ENCODE measurements at regions not wholly inside any gene's neighbourhood (a gene's known extent, or its start where the extent isn't known, plus 50 kb on each side); places are given as distances from the start of the nearest gene placed in this dataset.
"Not testable (repeated sequence)": the region's sequence is repeated elsewhere in the genome, so short reads cannot be mapped to it uniquely, and the experiment has no call there.

DNA sequence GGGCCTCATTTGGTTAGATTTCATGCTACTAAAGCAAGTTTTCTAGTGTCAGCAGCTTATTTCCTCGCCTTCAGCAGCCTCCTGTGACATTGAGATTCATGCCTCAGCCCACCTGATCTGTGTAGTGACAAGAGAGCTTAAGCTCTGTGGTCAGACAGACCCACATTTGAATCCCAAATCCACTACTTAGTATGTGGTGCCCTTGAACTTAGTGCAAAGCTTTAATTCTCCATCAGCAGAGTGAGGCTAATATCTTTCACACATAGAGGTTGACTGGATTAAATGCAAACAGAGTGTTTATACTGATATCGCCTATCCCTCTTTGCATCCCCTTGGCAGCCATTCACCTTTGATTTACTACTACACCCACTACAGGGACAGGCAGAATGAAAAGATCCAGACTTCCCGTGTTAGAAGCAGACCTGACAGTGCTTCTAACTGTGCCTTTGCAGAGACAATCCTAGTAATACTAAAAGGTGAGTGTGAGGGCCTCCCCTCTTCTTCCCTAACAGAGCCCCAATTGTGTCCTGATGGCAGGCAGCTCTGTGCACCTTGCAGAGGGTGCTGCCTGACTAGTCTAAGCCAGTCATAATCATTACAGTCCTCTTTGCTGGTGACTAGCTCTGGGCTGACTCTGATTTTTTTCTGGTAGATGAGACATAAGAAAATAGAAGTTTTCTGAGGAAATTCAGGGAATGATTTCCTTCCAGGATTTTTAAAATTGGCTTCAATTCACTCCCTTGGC, 264.0 kb downstream of the CTH start:
- no peak for DNase-seq

DNA sequence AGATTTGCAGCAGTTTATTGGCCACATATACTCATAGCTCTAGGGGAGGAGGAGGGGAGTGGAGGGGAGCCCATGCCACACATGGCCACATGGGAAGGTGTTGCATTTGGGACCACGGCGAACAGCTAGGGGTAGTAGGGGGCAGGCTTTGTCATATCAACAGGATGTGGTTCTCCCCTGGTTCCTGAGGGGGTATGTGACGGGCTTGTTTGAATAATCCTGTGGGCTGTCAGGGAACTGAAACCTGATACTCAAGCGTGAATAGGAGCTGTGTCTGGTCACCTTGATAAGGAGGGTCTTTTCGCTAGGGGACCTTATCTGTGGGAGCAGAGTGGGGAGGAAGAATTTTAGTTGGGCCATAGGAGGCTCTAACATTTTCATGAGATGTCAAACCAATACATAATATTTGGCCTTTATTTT, 264.7 kb downstream of the CTH start:
- DNase-seq: no peak

DNA sequence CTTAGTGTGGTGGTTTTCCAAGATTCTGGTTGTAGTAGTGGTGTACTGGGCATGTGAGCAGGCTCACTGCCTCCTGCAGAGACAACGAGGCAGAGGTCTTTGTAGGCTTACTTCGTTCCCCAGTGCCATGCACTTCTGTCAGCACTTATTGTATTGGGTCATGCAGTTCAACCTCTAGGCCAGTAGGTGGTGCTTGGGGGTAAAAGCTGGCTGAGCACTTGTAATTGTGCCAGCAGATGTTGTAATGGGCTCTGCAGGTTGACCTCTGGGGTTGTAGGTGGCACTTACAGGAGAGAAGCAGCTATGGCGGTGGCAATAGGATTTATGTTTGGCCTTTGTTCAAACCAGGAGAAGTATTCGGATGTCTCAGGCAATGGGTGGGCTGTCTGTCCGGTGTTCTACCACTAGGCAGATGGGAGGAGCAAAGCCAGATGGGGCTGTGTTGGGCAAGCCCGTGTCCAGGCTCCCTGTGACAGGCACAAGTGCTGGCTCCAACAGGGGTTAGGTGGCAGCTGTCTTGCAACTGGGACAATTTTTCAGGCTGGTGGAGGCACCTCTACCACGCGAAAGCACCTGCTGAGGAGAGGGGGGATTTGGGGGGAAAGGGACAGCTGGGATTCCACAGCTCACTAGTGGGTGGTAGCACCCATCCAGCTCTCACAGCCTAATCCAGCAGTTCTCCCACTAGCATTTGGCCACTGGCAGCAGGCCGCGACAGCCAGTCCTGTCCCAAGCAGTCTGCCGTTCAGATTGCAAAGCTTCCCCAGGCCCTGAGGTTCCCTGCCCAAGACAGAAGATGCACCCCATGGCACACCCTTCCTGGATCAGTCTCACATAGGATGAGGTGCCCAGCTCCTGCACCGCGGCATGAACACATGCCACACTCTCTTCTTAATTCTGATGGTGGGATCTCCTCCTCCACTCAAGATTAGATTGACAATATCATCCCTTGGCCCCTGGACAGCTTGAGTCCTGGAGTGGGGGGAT, 274.5 kb downstream of the CTH start:
- DNase-seq: peak; percentile 57 to 71

DNA sequence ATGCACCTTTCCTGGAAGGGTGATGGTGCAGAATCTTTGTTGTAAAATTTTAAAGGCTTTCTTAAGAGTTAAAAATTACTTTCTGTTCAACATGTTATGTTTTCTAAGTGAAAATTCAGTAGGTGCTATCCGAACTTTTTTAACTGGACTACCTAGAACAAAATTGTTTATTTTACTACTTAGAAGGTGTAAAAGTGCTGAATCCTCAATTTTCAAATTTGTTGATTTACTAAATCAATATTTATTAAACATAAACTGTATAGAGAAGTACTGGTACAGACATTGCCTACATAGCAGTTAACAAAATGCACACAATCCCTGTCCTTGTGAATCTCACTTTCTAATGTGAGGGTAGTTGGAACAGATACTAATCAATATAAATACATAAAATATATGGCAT, 277.5 kb downstream of the CTH start:
- DNase-seq: no peak

DNA sequence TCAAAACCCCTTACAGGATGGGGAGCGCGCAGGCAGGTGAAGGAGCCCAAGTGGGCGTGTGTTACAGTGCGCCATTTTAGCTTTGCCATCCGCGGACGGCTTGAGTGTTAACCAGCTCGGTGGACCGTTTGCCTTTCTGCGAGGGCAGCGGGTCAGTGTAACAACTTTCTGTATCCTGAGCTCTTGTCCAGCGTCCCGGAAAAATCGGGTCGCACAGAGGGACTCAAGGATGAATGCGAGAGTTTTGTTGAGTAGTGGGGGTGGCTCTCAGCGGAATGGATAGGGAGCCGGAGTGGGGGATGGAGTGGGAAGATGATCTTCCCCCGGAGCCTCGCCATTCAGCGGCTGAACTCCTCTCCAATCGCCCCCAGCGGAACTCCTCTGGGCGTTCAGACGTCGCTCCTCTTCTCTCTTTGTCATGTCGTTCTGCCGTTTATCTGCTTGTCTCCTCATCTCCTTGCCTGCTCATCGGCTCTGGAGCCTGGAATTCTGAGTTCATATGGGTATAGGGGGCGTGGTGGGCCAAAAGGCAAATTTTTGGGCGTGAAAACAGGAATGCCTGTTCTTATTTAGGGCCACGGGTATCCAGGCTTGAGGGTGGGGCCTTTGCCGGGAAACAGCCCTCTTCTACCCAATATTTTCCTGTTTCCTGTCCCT, 295.4 kb downstream of the CTH start:
- no peak for DNase-seq

DNA sequence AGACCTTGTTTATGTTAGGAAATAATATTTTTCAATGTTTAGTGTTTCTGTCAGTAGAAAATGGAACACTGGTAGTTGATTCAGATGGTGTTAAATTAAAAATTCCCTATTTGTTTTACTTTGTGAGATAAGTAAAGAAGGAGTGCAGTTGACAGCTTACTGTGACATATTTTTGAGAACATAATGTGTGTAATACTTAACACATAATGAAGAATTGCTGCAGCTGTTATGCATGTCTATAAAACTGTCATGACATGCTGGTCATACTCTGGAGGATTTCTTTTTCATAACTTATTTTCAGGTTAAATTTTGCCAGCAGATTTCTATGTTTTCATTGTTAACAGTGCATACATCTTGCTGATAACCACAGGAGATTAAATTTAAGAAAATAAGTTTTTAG, 296.1 kb downstream of the CTH start:
- DNase-seq: no peak

DNA sequence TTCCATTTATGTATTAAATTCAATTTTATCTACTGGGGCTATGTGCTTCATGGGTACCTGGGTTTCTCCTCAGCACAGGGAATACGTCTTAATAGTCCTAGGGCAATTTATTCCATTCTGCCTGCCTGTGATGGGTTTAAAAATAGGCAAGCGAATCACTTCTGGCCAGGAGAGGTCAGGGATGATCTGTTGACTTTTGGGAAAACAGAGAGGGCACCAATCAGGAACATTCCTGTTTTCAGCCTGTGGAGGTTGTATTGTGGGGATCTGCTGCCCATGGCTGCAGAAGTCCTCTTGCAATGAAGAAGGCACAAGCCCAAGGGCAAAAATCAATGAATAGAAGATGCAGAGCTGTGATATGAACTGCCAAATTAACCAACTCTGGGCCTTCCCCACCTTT, 303.1 kb downstream of the CTH start:
- no peak for DNase-seq

DNA sequence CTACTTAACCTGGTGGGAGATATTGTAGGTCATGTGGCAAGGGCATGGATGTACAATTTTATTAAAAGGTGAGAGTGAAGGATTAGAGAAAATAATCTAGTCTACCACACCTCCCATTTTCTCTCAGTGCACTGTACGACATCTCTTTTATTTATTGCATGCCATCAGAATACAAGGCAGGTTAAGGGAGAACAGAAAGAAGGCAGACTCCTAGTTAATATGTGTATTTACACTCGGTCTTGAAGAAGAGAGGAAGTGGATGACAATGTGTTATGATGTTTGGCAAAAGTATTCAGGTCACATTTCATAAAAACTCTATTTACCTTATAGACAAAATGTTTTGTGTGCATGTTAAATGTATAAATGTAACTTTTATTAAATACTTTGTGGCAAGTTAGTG, 306.1 kb downstream of the CTH start:
- DNase-seq: no peak

DNA sequence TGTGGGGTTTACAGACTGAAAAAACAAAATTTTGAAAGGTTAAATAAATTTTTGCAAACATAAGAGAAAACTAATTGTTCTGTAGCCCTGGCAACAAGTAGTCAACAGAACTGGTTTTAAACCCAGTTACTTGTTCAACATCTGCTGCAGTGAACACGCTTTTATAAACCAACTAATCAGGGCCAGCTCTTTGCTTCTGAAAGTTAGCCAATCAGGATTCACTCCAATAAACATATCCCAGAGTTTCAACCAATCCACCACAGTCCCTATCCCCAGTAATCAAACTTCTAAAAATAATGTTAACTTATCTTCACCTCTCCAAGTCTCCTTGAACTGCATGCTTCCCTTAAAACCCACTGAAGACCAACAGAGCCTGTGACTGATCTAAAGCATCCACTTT, 306.6 kb downstream of the CTH start:
- DNase-seq: no peak

DNA sequence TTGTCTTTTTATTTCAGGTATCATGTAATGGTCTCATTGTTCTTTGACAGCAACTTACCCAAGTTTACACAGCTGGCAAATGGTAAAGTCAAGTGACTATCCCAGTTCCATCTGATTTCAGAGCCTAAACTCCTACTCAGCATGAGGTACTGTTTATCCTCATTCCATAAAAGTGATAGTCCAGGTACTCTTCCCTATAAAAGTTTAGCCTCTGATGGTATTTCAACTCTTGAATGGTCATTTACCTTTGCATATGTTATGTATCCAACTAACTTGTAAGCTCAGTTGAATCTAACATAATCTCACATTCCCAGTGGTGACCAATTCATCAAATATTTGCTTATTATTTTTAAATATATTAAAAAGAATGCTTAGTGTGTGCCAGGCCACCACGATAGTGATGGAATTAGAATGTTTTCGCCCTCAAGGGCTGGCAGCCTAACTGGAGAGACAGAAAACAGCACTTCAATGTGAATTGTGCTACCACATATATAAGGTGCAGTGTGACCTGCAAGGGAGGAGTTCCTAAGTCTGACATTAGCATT, 307.1 kb downstream of the CTH start:
- peak in 1 of 2 experiments; percentile 6 for DNase-seq

DNA sequence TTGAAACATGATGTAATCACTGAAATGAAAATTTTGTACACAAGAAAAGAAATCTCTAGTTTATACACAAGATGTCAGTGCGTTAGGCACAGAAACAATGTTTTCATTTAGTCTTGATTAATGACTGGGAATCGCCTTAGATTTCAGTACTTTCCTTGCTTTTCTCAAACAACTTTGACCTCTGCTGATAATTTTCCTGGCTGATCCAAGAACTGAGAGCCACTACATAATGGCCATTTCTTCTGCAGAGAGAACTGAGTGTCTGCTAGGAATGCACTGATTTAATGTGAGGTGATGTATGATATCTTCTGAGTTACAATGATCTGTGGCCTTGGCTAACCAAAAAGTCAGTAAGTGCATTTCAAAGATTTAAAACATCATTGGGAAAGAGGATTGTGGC, 308.1 kb downstream of the CTH start:
- DNase-seq: no peak

DNA sequence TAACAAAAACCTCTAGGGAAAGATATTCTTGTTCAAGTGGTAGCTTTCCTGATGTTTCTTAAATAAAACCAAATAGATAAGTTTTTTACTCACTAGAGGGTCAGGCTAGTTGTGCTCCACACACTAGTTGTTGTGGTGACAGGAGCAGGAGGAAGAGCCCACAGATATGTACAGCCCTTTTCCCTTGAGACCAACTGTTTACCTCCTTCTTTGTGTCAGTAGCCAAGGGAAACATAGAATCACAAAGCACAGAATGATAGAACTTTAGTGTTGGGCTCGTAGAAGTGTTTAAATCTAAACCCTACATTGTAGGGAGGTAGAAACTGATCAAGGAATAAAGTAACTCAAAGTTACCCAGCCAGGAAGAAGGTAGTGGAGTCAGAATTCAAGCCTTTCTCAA, 309.0 kb downstream of the CTH start:
- DNase-seq: no peak

DNA sequence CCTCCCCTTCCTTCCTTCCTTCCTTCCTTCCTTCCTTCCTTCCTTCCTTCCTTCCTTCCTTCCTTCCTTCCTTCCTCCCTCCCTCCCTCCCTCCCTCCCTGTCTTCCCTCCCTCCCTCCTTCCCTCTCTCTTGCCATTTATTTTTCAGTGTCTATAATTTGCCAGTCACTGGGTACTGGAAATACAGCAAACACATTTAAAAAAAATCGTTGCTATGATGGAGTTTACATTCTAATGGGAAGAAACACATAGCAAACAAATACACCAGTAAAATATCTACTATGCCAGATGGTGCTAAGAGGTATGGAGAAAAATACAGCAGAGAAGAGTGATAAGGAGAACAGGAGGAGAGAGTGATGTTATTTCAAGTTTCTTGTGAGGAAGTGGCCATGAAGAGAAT, 309.5 kb downstream of the CTH start:
- no peak for DNase-seq

DNA sequence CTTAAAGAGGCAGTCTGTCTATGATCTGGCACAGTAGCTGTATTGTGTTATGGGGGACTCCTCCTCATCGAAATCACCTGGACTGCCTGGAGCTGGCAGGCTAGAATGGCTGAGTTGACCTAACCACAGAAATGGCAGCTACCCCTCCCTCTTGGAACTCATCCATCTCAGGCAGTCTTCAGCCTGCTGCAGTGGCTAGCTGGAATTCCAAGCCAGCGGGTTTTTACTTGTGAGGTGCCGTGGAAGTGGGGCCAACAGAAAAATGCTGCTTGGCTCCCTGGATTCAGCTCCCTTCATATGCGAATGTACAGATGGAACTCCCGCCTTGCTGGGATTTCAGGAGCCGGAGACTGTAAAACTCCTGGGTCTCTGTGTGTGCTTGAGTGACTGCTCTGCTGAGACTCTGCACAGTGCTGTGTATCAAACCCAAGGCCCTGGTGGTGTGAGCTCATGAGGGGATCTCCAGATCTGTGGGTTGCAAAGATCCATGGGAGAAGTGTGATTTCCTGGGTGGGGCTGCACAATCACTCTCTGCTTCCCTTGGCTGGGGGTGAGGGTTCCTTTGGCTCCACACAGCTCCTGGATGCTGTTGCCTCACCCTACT, 316.9 kb downstream of the CTH start:
- DNase-seq: peak; percentile 34 to 56

DNA sequence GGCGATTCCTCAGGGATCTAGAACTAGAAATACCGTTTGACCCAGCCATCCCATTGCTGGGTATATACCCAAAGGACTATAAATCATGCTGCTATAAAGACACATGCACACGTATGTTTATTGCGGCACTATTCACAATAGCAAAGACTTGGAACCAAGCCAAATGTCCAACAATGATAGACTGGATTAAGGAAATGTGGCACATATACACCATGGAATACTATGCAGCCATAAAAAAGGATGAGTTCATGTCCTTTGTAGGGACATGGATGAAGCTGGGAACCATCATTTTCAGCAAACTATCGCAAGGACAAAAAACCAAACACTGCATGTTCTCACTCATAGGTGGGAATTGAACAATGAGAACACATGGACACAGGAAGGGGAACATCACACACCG, 311.1 kb downstream of the PTGER3 start:
- not testable (repeated sequence) for DNase-seq

DNA sequence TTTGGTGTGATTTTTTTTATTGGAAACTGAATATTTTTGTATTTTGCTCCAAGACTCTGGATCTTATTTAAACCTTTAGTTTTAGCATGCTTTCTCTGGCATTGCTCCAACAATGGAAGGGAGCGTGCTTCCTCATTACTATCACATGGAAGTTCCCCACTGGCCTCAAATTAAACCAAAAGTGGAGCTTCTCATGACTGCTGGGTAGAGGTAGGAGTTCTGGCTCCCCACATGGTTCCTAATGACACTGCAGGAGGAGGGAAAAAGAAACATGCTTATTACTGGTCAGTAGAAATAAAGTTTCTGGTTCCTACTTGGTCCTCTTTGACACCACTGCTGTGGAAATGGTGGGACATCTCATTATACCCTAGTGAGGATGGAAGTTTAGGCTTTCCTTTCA, 310.5 kb downstream of the PTGER3 start:
- peak in 1 of 2 experiments; percentile 8 for DNase-seq

DNA sequence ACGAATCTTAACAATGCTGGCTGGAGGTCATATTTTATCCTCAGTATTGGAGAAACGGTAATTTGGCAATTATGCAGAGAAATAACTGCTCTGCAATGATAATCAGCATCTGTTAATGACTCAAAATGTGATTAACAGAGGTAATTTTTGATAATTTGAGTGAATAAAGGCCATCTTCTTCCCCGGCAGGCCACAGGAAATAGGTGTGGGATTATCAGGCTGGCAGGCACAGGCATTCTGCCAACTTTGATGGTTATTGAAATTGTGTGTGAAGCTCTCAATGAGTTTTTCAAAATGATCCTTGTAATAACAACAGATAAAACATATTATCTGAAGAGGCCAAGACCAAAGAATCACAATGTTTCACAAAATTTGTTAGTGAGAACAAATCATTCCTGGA, 309.0 kb downstream of the PTGER3 start:
- peak; percentile 63 to 95 for DNase-seq

DNA sequence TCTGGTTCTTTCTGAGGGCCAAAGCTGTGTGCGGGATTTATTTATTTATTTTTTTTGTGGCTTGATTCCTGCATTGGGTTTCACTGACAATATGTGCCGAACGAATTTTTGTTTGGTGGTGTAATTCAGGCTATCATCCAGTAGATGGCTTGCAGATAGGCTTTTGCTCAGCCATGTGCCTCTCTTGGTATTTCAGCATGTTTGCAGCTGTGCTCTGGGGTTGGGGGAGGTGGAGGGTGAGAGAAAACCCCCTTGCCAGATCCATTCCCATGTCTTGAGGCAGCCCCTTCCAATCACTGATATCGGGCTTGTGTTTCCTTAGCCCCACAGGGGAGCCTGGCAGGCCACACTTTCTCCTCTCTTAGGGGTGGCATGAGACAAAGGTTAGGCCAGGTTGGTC, 302.4 kb downstream of the PTGER3 start:
- no peak for DNase-seq

DNA sequence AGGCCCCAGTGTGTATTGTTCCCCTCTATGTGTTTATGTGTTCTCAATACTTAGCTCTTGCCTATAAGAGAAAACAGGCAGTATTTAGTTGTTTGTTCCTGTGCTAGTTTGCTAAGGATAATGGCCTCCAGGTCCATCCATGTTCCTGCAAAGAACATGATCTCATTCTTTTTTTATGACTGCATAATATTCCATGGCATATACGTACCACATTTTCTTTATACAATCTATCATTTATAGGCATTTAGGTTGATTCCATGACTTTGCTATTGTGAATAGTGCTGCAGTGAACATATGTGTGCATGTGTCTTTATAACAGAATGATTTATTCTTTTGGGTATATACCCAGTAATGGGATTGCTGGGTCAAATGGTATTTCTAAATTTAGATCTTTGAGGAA, 301.6 kb downstream of the PTGER3 start:
- not testable (repeated sequence) for DNase-seq

DNA sequence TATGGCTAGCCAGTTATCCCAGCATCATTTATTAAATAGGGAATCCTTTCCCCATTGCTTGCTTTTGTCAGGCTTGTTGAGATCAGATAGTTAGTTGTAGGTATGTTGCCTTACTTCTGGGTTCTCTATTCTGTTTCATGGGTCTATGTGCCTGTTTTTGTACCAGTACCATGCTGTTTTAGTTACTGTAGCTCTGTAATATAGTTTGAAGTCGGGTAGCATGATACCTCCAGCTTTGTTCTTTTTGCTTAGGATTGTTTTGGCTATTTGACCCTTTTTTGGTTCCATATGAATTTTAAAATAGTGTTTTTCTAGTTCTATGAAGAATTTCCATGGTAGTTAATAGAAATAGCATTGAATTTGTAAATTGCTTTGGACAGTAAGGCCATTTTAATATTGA, 300.5 kb downstream of the PTGER3 start:
- DNase-seq: not testable (repeated sequence)

DNA sequence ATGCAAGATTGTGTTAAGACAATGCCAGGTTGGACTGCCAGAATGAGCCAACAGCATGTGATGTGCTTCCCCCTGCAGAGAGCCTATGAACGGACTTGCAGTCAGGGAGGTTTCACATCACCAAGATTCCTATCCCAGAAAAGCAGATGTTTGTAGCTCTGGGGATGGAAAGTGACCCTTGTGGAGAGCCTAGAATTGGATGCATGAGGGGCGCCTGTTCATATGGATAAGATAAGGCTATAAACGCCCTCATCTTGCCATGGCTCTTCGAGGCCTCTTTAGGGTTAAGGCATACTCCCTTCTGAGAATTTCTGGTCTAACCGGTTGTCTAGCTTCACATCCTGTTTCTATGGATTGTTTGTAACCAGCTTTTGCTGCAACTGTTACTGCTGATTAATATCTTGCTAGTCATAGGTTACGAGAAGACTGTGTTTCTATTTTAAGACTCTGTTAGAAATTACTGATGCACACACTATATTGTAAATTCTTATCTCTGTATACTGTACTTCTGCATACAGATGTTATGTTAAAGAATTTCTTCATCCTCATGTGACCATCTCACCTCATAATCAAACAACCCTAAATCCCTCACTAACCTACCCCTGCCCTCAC, 295.8 kb downstream of the PTGER3 start:
- DNase-seq: not testable (repeated sequence)

DNA sequence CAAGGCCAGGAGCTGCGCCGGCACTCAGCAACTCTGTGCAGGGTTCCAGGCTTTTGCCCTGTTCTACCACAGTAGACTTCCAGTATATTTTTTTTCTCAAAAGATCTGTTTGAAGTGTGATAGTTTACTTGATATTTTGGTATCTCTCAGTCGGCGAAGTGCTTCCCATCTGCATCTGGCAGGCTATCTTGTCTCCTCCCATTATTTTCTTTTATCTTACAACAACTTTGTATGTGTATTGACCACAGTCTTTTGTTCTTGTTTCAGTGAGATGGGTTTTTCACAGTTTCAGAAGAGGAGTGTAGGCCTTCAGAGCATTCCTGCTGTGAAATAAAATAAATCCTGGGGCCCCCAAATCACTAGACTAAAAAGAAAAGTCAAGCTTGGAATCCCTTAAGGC, 292.9 kb downstream of the PTGER3 start:
- no peak for DNase-seq
